ENCODE measurements at regions not wholly inside any gene's neighbourhood (a gene's known extent, or its start where the extent isn't known, plus 50 kb on each side); places are given as distances from the start of the nearest gene placed in this dataset.

DNA sequence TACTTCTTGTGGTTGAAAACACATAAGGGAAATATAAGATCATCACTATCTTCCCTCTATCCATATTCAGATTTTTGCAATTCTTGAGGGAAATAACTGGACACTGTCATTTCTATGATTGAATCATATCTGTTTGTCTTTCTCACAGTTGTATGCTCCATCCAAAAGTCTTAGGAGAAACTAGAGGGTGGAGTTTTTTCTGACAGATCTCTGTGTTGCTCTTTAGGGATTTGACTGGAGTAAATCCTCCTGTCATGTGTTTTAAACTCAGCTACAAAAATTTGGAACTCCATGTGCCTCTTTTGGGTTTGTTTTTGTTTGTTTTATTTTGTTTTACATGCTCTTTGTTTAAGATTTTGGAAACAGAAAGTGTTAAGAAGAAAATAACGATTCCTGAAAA is 136.5 kb downstream of the SPATA18 start:
- no peak for TF ChIP-seq CTCF (IDR thresholded peaks at IDR 0.05)
- TF ChIP-seq ZFX (IDR thresholded peaks at IDR 0.05; ENCODE audit: borderline replicate concordance), result no peak
